Neural cell (in vitro differentiated cells): ENCODE measurements at regions not wholly inside any gene's neighbourhood (a gene's known extent, or its start where the extent isn't known, plus 50 kb on each side); places are given as distances from the start of the nearest gene placed in this dataset.

ENCODE experiments used
- H2AFZ ChIP-seq: fragments of 200-600, 300-800 bp; sonication (generic), shearing (Covaris generic); 2 replicates; pipeline ENCODE4 v1.6.0; 2014; ENCODE audit warnings: low read depth, mild to moderate bottlenecking, antibody characterized with exemption, low read length, moderate library complexity
- H3F3A ChIP-seq: fragments of 200-600 bp; shearing (Covaris generic); 2 replicates; pipeline ENCODE4 v1.6.1; 2016; ENCODE audit warnings: mild to moderate bottlenecking, moderate library complexity, mixed read lengths, antibody characterized with exemption, low read length; ENCODE audit not compliant: insufficient read depth, poor library complexity, severe bottlenecking
- H3K27ac ChIP-seq: fragments of 200-600, 300-800 bp; sonication (generic), shearing (Covaris generic); 2 replicates; pipeline ENCODE4 v1.5.1; 2014; ENCODE audit warnings: mild to moderate bottlenecking, low read length, moderate library complexity
- H3K27me3 ChIP-seq: fragments of 300-800, 200-600 bp; sonication (generic), shearing (Covaris generic); 2 replicates; pipeline ENCODE4 v1.6.0; 2014; ENCODE audit warnings: mild to moderate bottlenecking, low read depth, low read length, moderate library complexity; ENCODE audit not compliant: insufficient read depth
- H3K36me3 ChIP-seq: fragments of 300-800, 200-600 bp; sonication (generic), shearing (Covaris generic); 2 replicates; pipeline ENCODE4 v1.5.1; 2014; ENCODE audit warnings: mild to moderate bottlenecking, antibody characterized with exemption, low read length, moderate library complexity; ENCODE audit not compliant: insufficient read depth
- H3K4me2 ChIP-seq: fragments of 300-800, 200-600 bp; sonication (generic), shearing (Covaris generic); 2 replicates; pipeline ENCODE4 v1.6.0; 2014; ENCODE audit warnings: mild to moderate bottlenecking, low read length
- H3K4me3 ChIP-seq: fragments of 300-800, 200-600 bp; sonication (generic), shearing (Covaris generic); 2 replicates; pipeline ENCODE4 v1.5.1; 2014; ENCODE audit warnings: mild to moderate bottlenecking, low read length, moderate library complexity
- H3K79me2 ChIP-seq: fragments of 200-600 bp; shearing (Covaris generic); replicated peaks from 2 replicates; pipeline ENCODE4 v1.6.0; 2014; ENCODE audit warnings: mild to moderate bottlenecking, low read length, moderate library complexity; ENCODE audit not compliant: insufficient read depth
- H3K9ac ChIP-seq: fragments of 300-800, 200-600 bp; sonication (generic), shearing (Covaris generic); 2 replicates; pipeline ENCODE4 v1.6.1; 2016; ENCODE audit warnings: mild to moderate bottlenecking, low read length, mixed read lengths
- H3K9me2 ChIP-seq: fragments of 200-600 bp; shearing (Covaris generic); 2 replicates; pipeline ENCODE4 v1.6.1; 2016; ENCODE audit warnings: mild to moderate bottlenecking, low read length, mixed read lengths; ENCODE audit not compliant: insufficient read depth
- H3K9me3 ChIP-seq: fragments of 200-600, 300-800 bp; sonication (generic), shearing (Covaris generic); 2 replicates; pipeline ENCODE4 v1.6.1; 2016; ENCODE audit warnings: mild to moderate bottlenecking, mixed run types, low read length, moderate library complexity, mixed read lengths
- H4K20me1 ChIP-seq: fragments of 200-600 bp; shearing (Covaris generic); 2 replicates; pipeline ENCODE4 v1.6.1; 2016; ENCODE audit warnings: mild to moderate bottlenecking, mixed run types; ENCODE audit not compliant: insufficient read depth
- EP300 ChIP-seq: fragments of 450-650 bp; conservative IDR thresholded peaks from 2 replicates; pipeline ENCODE4 v1.6.1; 2014; ENCODE audit warnings: antibody characterized with exemption, mild to moderate bottlenecking, moderate library complexity; ENCODE audit not compliant: poor library complexity, severe bottlenecking
- EZH2 ChIP-seq: fragments of 200-600, 300-800 bp; shearing (Covaris generic), sonication (generic); IDR thresholded peaks from 2 replicates; pipeline ENCODE4 v1.6.1; 2014; ENCODE audit warnings: antibody characterized with exemption, low read length, borderline replicate concordance, mild to moderate bottlenecking; ENCODE audit not compliant: insufficient read depth, poor library complexity, severe bottlenecking
- MXI1 ChIP-seq: fragments of 450-650 bp; conservative IDR thresholded peaks from 2 replicates; pipeline ENCODE4 v1.6.1; 2014; ENCODE audit warnings: antibody characterized with exemption, mild to moderate bottlenecking; ENCODE audit not compliant: poor library complexity, severe bottlenecking
- POLR2AphosphoS5 ChIP-seq: IDR thresholded peaks from 2 replicates; pipeline ENCODE4 v1.6.1; 2012
- RAD21 ChIP-seq: fragments of 450-650 bp; conservative IDR thresholded peaks from 2 replicates; pipeline ENCODE4 v1.6.1; 2014; ENCODE audit warnings: antibody characterized with exemption, mild to moderate bottlenecking, moderate library complexity
- REST ChIP-seq: IDR thresholded peaks from 2 replicates; pipeline ENCODE4 v1.6.1; 2012; ENCODE audit warnings: borderline replicate concordance
- SMC3 ChIP-seq: fragments of 450-650 bp; conservative IDR thresholded peaks from 2 replicates; pipeline ENCODE4 v1.6.1; 2014; ENCODE audit warnings: antibody characterized with exemption, mild to moderate bottlenecking, moderate library complexity; ENCODE audit not compliant: poor library complexity
- TAF1 ChIP-seq: IDR thresholded peaks from 2 replicates; pipeline ENCODE4 v1.6.1; 2012; ENCODE audit warnings: low read depth
- TF ChIP-seq, protein P1 (sequence below): fragments of 450-650 bp; IDR thresholded peaks from 2 replicates; pipeline ENCODE4 v1.5.1; 2014; ENCODE audit warnings: antibody characterized with exemption, mild to moderate bottlenecking, moderate library complexity; ENCODE audit not compliant: poor library complexity, severe bottlenecking

DNA sequence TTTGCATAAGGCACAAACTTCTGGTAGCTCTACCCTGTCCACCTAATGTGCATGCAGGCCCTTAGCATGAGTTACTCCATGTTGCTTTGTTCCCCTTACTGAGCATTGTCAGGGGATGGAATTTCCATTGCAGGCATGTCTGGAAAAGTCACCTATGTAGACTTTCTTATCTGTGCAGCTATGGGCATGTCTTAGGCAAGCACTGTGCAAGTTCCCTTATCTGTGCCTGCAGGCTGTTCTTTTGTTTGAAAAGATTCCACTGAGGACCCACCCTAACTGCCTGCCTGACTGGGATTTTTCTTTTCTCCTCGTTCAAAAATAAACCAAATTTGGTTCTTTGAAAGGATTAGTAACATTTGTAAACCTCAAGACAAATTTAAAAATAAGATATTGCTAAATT is 587.0 kb downstream of the CDH18 start:
- no peaks in the 10 kb centered on the region for H3K9me2 ChIP-seq
- no peak overlapping the region for H3K9ac ChIP-seq
- TF ChIP-seq SMC3 (no peak), EP300 (no peak), RAD21 (no peak), POLR2AphosphoS5 (no peak), REST (no peak), TAF1 (no peak)
- TF ChIP-seq, protein P1, sequence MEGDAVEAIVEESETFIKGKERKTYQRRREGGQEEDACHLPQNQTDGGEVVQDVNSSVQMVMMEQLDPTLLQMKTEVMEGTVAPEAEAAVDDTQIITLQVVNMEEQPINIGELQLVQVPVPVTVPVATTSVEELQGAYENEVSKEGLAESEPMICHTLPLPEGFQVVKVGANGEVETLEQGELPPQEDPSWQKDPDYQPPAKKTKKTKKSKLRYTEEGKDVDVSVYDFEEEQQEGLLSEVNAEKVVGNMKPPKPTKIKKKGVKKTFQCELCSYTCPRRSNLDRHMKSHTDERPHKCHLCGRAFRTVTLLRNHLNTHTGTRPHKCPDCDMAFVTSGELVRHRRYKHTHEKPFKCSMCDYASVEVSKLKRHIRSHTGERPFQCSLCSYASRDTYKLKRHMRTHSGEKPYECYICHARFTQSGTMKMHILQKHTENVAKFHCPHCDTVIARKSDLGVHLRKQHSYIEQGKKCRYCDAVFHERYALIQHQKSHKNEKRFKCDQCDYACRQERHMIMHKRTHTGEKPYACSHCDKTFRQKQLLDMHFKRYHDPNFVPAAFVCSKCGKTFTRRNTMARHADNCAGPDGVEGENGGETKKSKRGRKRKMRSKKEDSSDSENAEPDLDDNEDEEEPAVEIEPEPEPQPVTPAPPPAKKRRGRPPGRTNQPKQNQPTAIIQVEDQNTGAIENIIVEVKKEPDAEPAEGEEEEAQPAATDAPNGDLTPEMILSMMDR: no peak
- no peak overlapping the region for H2AFZ ChIP-seq
- H3K79me2 ChIP-seq: no peaks in the 10 kb centered on the region
- no peak overlapping the region for H3K4me3 ChIP-seq
- H3K27me3 ChIP-seq: no peaks in the 10 kb centered on the region
- no peak overlapping the region for H3K27ac ChIP-seq
- no peaks in the 10 kb centered on the region for H3K36me3 ChIP-seq
- H3K9me3 ChIP-seq: no peaks in the 10 kb centered on the region
- no peaks in the 10 kb centered on the region for H4K20me1 ChIP-seq
- no peaks in the 10 kb centered on the region for H3F3A ChIP-seq
- H3K4me2 ChIP-seq: no peak overlapping the region

DNA sequence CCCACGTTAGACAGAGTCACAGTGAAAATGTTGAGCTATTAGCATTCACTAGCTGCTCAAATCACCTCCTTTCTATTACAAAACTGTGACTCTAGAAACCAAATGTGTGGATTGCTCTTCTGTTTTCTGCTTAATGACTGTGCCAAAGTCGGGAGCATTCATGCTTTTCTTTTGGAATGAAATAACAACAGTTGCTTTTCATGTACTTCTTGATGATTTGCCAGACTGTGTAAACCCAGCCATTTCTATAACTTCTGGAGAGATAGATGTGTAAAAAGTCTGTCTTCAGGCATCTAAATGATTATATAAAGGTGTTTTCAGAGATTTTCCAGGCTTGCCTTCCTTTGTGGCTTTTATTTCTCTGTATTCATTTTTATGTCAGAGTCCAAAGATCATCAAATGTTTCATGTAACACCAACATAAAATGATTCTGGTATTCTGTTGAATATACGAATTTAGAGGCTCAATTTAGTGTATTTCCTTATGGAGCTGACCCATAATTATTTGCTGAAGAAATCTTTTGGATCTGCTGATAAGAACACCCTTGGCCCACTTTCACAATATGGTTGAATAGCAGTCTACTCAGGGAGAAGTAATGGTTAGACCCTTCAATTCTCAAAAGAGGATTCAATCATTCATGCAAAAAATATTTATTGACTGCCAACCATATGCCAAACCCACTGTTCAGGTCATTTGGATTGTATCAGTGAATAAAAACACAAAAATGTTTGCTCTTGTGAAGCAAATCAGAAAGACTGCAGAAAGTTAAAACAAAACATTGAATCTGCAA is 581.2 kb downstream of the CDH18 start:
- Histone ChIP-seq H3K9me3 (no peaks in the 10 kb centered on the region), H3K79me2 (no peaks in the 10 kb centered on the region), H3K4me2 (no peak overlapping the region), H4K20me1 (no peaks in the 10 kb centered on the region), H3K4me3 (no peak overlapping the region), H3F3A (no peaks in the 10 kb centered on the region), H3K36me3 (no peaks in the 10 kb centered on the region), H3K9ac (no peak overlapping the region), H3K27ac (no peak overlapping the region), H3K9me2 (no peaks in the 10 kb centered on the region), H2AFZ (no peak overlapping the region), H3K27me3 (no peaks in the 10 kb centered on the region)
- no peak for TF ChIP-seq SMC3

- Histone ChIP-seq H3K9me3 (no peaks in the 10 kb centered on the region), H3K4me3 (no peak overlapping the region), H3K27ac (no peak overlapping the region), H3K9me2 (no peaks in the 10 kb centered on the region), H3K9ac (no peak overlapping the region), H3K4me2 (no peak overlapping the region), H2AFZ (no peak overlapping the region), H3K36me3 (no peaks in the 10 kb centered on the region), H3K27me3 (no peaks in the 10 kb centered on the region), H3K79me2 (no peaks in the 10 kb centered on the region), H4K20me1 (no peaks in the 10 kb centered on the region), H3F3A (no peaks in the 10 kb centered on the region)
- TF ChIP-seq SMC3 (no peak), REST (no peak), RAD21 (no peak), MXI1 (no peak), POLR2AphosphoS5 (no peak), TAF1 (no peak), EZH2 (no peak), EP300 (no peak)
- TF ChIP-seq, protein P1: no peak
These were observed 579.9 kb downstream of the CDH18 start for GRCh38 chr5:19408149-19408548.
